Activated gamma-delta T cell (primary cell): ENCODE measurements at regions not wholly inside any gene's neighbourhood (a gene's known extent, or its start where the extent isn't known, plus 50 kb on each side); places are given as distances from the start of the nearest gene placed in this dataset.
"Not testable (repeated sequence)": the region's sequence is repeated elsewhere in the genome, so short reads cannot be mapped to it uniquely, and the experiment has no call there.

Experiments
- DNase-seq: peaks from one replicate; lab custom pipeline; 2025; lab: John Stamatoyannopoulos, UW

- no peak for DNase-seq
Observed at GRCh38 chr13:44306371-44307192, 67.0 kb upstream of the SERP2 start.

GRCh38 chr13:44307255-44307654 is 66.4 kb upstream of the SERP2 start:
- no peak for DNase-seq

- DNase-seq: no peak
Observed at GRCh38 chr13:44307844-44308243, 65.8 kb upstream of the SERP2 start.

- DNase-seq: no peak
Observed at GRCh38 chr13:44308352-44308751, 65.3 kb upstream of the SERP2 start.

- DNase-seq: no peak
Observed at GRCh38 chr13:44309794-44310757, 63.5 kb upstream of the SERP2 start.

- DNase-seq: no peak
Observed at GRCh38 chr13:44311011-44311780, 62.4 kb upstream of the SERP2 start.

- no peak for DNase-seq
Observed at GRCh38 chr13:44312131-44312530, 61.5 kb upstream of the SERP2 start.

- no peak for DNase-seq
Observed at GRCh38 chr13:44312834-44313551, 60.6 kb upstream of the SERP2 start.

- no peak for DNase-seq
Observed at GRCh38 chr13:44313674-44314073, 60.0 kb upstream of the SERP2 start.

- DNase-seq: not testable (repeated sequence)
Observed at GRCh38 chr13:44314160-44314559, 59.5 kb upstream of the SERP2 start.

- DNase-seq: no peak
Observed at GRCh38 chr13:44317752-44318151, 55.9 kb upstream of the SERP2 start.

GRCh38 chr13:44318161-44318560 is 55.5 kb upstream of the SERP2 start:
- no peak for DNase-seq

GRCh38 chr13:44320611-44321010 is 53.0 kb upstream of the SERP2 start:
- DNase-seq: no peak

- DNase-seq: no peak
Observed at GRCh38 chr13:44321961-44322360, 51.7 kb upstream of the SERP2 start.

- DNase-seq: no peak
Observed at GRCh38 chr13:44322928-44323327, 50.7 kb upstream of the SERP2 start.

- no peak for DNase-seq
Observed at GRCh38 chr13:44323754-44324153, 49.9 kb upstream of the SERP2 start.
